SK-N-SH (cell line): ENCODE measurements at regions not wholly inside any gene's neighbourhood (a gene's known extent, or its start where the extent isn't known, plus 50 kb on each side); places are given as distances from the start of the nearest gene placed in this dataset.

ENCODE experiments used
- CTCF ChIA-PET: fragments of 300-600, 350-600 bp; formaldehyde crosslinking; extraction: SDS; loops from one replicate; lab custom pipeline; 2021; lab: Yijun Ruan, JAX
- POLR2A ChIA-PET: fragments of 350-600 bp; sonication (Branson Sonifier 250); formaldehyde crosslinking; extraction: SDS; loops from one replicate; lab custom pipeline; 2020; ENCODE audit warnings: antibody characterized with exemption, inconsistent platforms; lab: Yijun Ruan, JAX
- DNase-seq: peaks from one replicate; pipeline ENCODE4 v3.0.0; 2012
- H2AFZ ChIP-seq: fragments of 200-600 bp; sonication (generic); 2 replicates; pipeline ENCODE4 v1.8.1; 2016; ENCODE audit warnings: antibody characterized with exemption, mild to moderate bottlenecking, low read depth
- H3F3A ChIP-seq: fragments of 200-600 bp; sonication (generic); replicated peaks from 2 replicates; pipeline ENCODE3; 2016; ENCODE audit warnings: antibody characterized with exemption, mild to moderate bottlenecking; ENCODE audit not compliant: insufficient read depth
- H3K27ac ChIP-seq, 2 experiments: fragments of 200-500 bp in 1 of 2; fragments of 200-600 bp in 1 of 2; sonication (Bioruptor generic) in 1 of 2; sonication (generic), shearing (Covaris generic) in 1 of 2; 2 replicates each; pipeline versions ENCODE4 v1.5.1 to v1.6.1; 2014 to 2016; ENCODE audit warnings: low read depth in 2 of 2, inconsistent platforms in 1 of 2, low read length in 1 of 2, mild to moderate bottlenecking in 1 of 2, mixed read lengths in 1 of 2
- H3K27me3 ChIP-seq: fragments of 200-600 bp; sonication (generic), shearing (Covaris generic); 2 replicates; pipeline ENCODE4 v1.6.1; 2016; ENCODE audit warnings: mixed run types; ENCODE audit not compliant: insufficient read depth
- H3K36me3 ChIP-seq, 2 experiments: fragments of 200-500 bp in 1 of 2; fragments of 200-600 bp in 1 of 2; sonication (Bioruptor generic) in 1 of 2; sonication (generic) in 1 of 2; replicated peaks in 1 of 2; 2 replicates each; pipeline versions ENCODE3 to v1.5.1; 2014 to 2016; ENCODE audit warnings: low read length in 1 of 2, mild to moderate bottlenecking in 1 of 2; ENCODE audit not compliant: insufficient read depth in 2 of 2, control insufficient read depth in 1 of 2
- H3K4me1 ChIP-seq, 2 experiments: fragments of 200-500 bp in 1 of 2; fragments of 200-600 bp in 1 of 2; sonication (Bioruptor generic) in 1 of 2; sonication (generic), shearing (Covaris generic) in 1 of 2; 2 replicates each; pipeline versions ENCODE4 v1.5.1 to v1.6.1; 2014 to 2016; ENCODE audit warnings: low read depth in 1 of 2, low read length in 1 of 2, mixed run types in 1 of 2; ENCODE audit not compliant: insufficient read depth in 2 of 2, control insufficient read depth in 1 of 2
- H3K4me2 ChIP-seq: fragments of 200-600 bp; sonication (generic), shearing (Covaris generic); 2 replicates; pipeline ENCODE4 v1.6.1; 2017; ENCODE audit warnings: mixed run types
- H3K4me3 ChIP-seq, 2 experiments: fragments of 200-500 bp in 1 of 2; fragments of 200-600 bp in 1 of 2; sonication (Bioruptor generic) in 1 of 2; sonication (generic), shearing (Covaris generic) in 1 of 2; 2 replicates each; pipeline versions ENCODE4 v1.5.1 to v1.8.1; 2014 to 2016; ENCODE audit warnings: low read depth in 2 of 2, inconsistent platforms in 1 of 2, low read length in 1 of 2, mild to moderate bottlenecking in 1 of 2, mixed read lengths in 1 of 2, moderate library complexity in 1 of 2
- H3K79me2 ChIP-seq: fragments of 200-600 bp; sonication (generic); 2 replicates; pipeline ENCODE4 v1.8.1; 2017; ENCODE audit warnings: mild to moderate bottlenecking; ENCODE audit not compliant: insufficient read depth
- H3K9ac ChIP-seq: fragments of 200-600 bp; sonication (generic); 2 replicates; pipeline ENCODE4 v1.6.1; 2017; ENCODE audit warnings: mixed run types
- H3K9me2 ChIP-seq: fragments of 200-600 bp; sonication (generic); 2 replicates; pipeline ENCODE4 v1.6.1; 2017; ENCODE audit warnings: mixed run types
- H3K9me3 ChIP-seq: fragments of 200-600 bp; sonication (generic); 2 replicates; pipeline ENCODE4 v1.6.1; 2017; ENCODE audit warnings: mixed run types, mild to moderate bottlenecking, moderate library complexity
- H4K20me1 ChIP-seq: fragments of 200-600 bp; sonication (generic); 2 replicates; pipeline ENCODE4 v1.6.1; 2017; ENCODE audit warnings: mild to moderate bottlenecking, mixed run types; ENCODE audit not compliant: insufficient read depth
- CHD2 ChIP-seq: fragments of 150-350 bp; IDR thresholded peaks from 2 replicates; pipeline ENCODE4 v1.6.1; 2018; ENCODE audit warnings: low read length; ENCODE audit not compliant: partially characterized antibody
- ELF1 ChIP-seq: IDR thresholded peaks from 2 replicates; pipeline ENCODE4 v1.4.0; 2012
- EP300 ChIP-seq, 2 experiments: IDR thresholded peaks; 2 replicates each; pipeline versions ENCODE4 v1.4.0 to v1.6.1; 2012; ENCODE audit warnings: borderline replicate concordance in 1 of 2, low read depth in 1 of 2, low read length in 1 of 2
- EZH2phosphoT487 ChIP-seq: fragments of 200-600 bp; sonication (generic); IDR thresholded peaks from 2 replicates; pipeline ENCODE4 v1.6.1; 2017; ENCODE audit warnings: low read depth, mixed run types, mild to moderate bottlenecking, antibody characterized with exemption, moderate library complexity, borderline replicate concordance
- FOSL2 ChIP-seq: IDR thresholded peaks from 2 replicates; pipeline ENCODE4 v1.4.0; 2012; ENCODE audit warnings: low read depth, mild to moderate bottlenecking, moderate library complexity, borderline replicate concordance
- GABPA ChIP-seq: IDR thresholded peaks from 2 replicates; pipeline ENCODE4 v1.4.0; 2012; ENCODE audit warnings: low read depth, mild to moderate bottlenecking
- GATA2 ChIP-seq: sonication (generic); formaldehyde crosslinking; IDR thresholded peaks from 2 replicates; pipeline ENCODE4 v1.5.0; 2020; ENCODE audit warnings: mild to moderate bottlenecking, missing genetic modification reagents
- MEF2A ChIP-seq: IDR thresholded peaks from 2 replicates; pipeline ENCODE4 v1.4.0; 2012; ENCODE audit warnings: low read depth, borderline replicate concordance
- RCOR1 ChIP-seq: fragments of 150-350 bp; IDR thresholded peaks from 2 replicates; pipeline ENCODE4 v1.6.1; 2017; ENCODE audit warnings: antibody characterized with exemption, low read length
- RFX5 ChIP-seq: IDR thresholded peaks from 2 replicates; pipeline ENCODE4 v1.6.1; 2012; ENCODE audit warnings: mild to moderate bottlenecking, improper control_type of control experiment, low read length
- RXRA ChIP-seq: IDR thresholded peaks from 2 replicates; pipeline ENCODE4 v1.4.0; 2012; ENCODE audit warnings: low read depth, mild to moderate bottlenecking, borderline replicate concordance
- SMC3 ChIP-seq: IDR thresholded peaks from 2 replicates; pipeline ENCODE4 v1.6.1; 2012; ENCODE audit warnings: low read depth, low read length, improper control_type of control experiment
- TCF12 ChIP-seq: IDR thresholded peaks from 2 replicates; pipeline ENCODE4 v1.4.0; 2012
- TEAD4 ChIP-seq: IDR thresholded peaks from 2 replicates; pipeline ENCODE4 v1.4.0; 2012; ENCODE audit warnings: mild to moderate bottlenecking, borderline replicate concordance; ENCODE audit not compliant: insufficient read depth
- USF1 ChIP-seq: IDR thresholded peaks from 2 replicates; pipeline ENCODE4 v1.4.0; 2012; ENCODE audit warnings: low read depth, borderline replicate concordance
- YY1 ChIP-seq: IDR thresholded peaks from 2 replicates; pipeline ENCODE4 v1.4.0; 2012; ENCODE audit warnings: low read depth, mild to moderate bottlenecking
- ZBTB33 ChIP-seq: IDR thresholded peaks from 2 replicates; pipeline ENCODE4 v1.4.0; 2012; ENCODE audit warnings: low read depth, borderline replicate concordance
- WGBS: methylation state at CpG from one replicate; pipeline ENCODE4 v1.1.6; 2017; ENCODE audit warnings: low lambda C conversion rate; 5-methylcytosine and 5-hydroxymethylcytosine counted together

- Histone ChIP-seq H3K9me2 (peaks cover 3% of the 10 kb centered on the region; the same call in 1 of the 2 replicates), H3K27ac (peak overlapping the region; percentile 16 to 80; a peak in 1 of 4 replicates), H3K9me3 (no peaks in the 10 kb centered on the region), H3K9ac (no peak overlapping the region), H3K4me3 (no peak overlapping the region), H4K20me1 (no peaks in the 10 kb centered on the region)
- ChIA-PET CTCF (interaction anchor here (0.9 kb wide), 1 partner anchor 12 kb away, joined by 3 read pairs; no protein-coding TSS in a partner anchor), POLR2A (no interaction called here)
- TF ChIP-seq RCOR1 (peak; percentile 50; the same call in 1 of the 2 replicates), RFX5 (no peak), EP300 (IDR thresholded peaks at IDR 0.05; ENCODE audit: borderline replicate concordance in 1 of 2, low read depth in 1 of 2, low read length in 1 of 2) (peak in 1 of 2 experiments; percentile 29; a peak in 1 of 4 replicates), GATA2 (CRISPR knock-in tag) (peak; percentile 62)
- TF ChIP-seq, all 33 proteins: peak for 3
- Histone ChIP-seq H3K36me3 (no peaks in the 10 kb centered on the region), H2AFZ (no peak overlapping the region), H3K4me1 (no peaks in the 10 kb centered on the region), H3K4me2 (no peak overlapping the region), H3F3A (no peaks in the 10 kb centered on the region), H3K79me2 (no peaks in the 10 kb centered on the region), H3K27me3 (no peaks in the 10 kb centered on the region)
- WGBS = 67% methylated on average over 3 of the region's 3 CpGs
- no peak for DNase-seq
These were observed 71.6 kb upstream of the SLC5A12 start for GRCh38 chr11:26793487-26793886.

GRCh38 chr11:26801601-26802000 lies 79.7 kb upstream of the SLC5A12 start:
- POLR2A ChIA-PET = no interaction called here
- no peak for DNase-seq
- Histone ChIP-seq H3K9ac (no peak overlapping the region), H3K4me1 (peaks cover 0 to 3% of the 10 kb centered on the region in 2 experiments; a peak in 1 of 4 replicates), H3K36me3 (no peaks in the 10 kb centered on the region), H2AFZ (no peak overlapping the region), H4K20me1 (no peaks in the 10 kb centered on the region), H3K27me3 (no peaks in the 10 kb centered on the region), H3K4me2 (no peak overlapping the region), H3K4me3 (no peak overlapping the region), H3K9me3 (no peaks in the 10 kb centered on the region), H3K9me2 (no peaks in the 10 kb centered on the region), H3K27ac (peak overlapping the region; percentile 2 to 76; a peak in 2 of 4 replicates), H3F3A (no peaks in the 10 kb centered on the region), H3K79me2 (no peaks in the 10 kb centered on the region)
- 24% methylated on average over 1 of the region's 1 CpG for WGBS
- CTCF ChIA-PET = no interaction called here
- TF ChIP-seq ELF1 (no peak), EZH2phosphoT487 (no peak), SMC3 (no peak), USF1 (no peak), GABPA (no peak), RCOR1 (no peak), CHD2 (no peak), TEAD4 (no peak), YY1 (no peak), RXRA (no peak), TCF12 (no peak), MEF2A (no peak), ZBTB33 (no peak), GATA2 (CRISPR knock-in tag) (no peak), FOSL2 (no peak)
